Activated CD4-positive, alpha-beta T cell treated with anti-CD3 and anti-CD28 coated beads, Interleukin-2, Interleukin-4, amounts not matched to agents 100 ng/mL and 50 ng/mL, durations not matched to agents 16 hours and 8 hours (primary cell): ENCODE measurements at regions not wholly inside any gene's neighbourhood (a gene's known extent, or its start where the extent isn't known, plus 50 kb on each side); places are given as distances from the start of the nearest gene placed in this dataset.

Experiments
- DNase-seq: peaks from one replicate; pipeline ENCODE4 v3.0.0-alpha.2; 2020; ENCODE audit warnings: low spot score

DNA sequence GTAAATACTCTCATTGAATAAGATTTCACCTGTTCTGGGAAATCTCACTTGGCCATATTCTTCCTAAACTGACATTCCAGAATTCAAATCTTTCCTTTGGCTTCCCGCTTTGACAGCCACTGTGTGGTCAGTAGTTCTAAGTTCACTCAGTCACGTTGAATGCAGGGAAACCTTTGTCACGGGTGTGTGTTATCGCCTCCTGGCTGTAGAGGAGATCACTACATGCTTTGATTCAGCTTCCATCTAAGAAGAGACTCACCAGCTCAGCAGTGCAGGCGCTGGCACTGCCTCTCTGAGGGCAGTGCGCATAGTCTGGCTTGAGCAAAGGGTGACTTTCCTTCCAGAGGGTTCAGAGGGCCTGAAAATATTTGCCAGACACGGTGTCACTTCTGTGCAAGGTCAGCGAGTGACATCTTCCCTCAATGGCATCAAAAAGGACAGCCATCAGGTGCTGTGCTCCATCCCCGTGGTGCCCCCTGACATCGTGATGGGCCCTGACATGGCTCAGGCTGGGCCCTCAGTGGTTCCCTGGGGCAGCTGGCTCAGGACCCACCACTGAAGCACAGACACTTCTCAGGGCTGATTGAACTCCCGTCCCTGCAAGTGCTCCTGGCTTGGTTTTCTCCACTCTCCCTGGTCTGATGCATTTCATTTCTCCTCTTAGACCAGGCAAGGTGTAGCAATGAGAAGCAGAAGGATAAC is 635.4 kb upstream of the ARGLU1 start:
- peak; percentile 7 for DNase-seq

DNA sequence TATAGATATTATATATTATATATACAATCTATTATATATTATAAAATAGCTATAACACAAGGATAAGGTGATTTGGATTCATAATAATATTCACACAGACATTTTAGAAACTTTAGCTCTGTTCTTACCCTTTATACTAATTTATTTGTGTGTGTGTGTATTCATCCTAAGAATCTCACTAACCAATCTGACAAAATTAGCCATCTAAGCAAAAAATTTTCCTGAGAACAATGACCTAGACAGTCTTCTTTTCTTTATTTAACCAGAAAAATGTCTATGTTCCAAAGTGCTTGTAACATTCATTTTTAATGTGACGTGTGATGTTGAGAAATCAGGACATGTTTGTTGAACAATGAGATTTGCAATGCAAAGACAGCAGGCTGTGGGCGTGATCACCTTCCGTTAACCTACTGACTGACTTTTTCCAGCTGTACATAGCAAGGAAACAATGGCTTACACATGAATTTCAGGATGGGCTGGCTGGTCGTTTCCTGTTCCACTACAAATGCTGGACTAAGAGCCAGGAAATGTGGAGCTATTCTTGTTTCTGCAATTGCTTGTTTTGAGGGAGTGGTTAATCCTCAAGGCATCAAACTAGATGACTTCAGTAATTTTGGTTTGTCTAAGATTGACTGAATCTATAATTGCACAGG is 634.6 kb upstream of the ARGLU1 start:
- no peak for DNase-seq

DNA sequence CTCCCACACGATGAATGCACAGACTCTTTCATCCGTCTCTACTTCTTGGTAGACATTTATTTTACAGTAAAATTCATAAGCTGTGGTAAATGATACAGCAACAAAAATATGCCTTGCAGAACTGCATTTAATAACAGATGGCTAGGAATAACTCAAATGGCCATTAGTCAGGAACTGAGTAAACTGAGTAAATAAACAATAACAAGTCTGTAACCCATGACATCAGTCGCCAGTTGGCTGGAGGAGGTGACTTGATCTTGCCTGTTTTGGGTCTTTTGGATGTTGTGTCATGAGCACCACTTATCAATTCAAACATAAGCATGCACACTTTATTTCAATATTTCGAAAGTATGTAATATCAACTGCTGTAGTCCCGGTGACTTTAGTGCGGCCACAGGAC is 632.6 kb upstream of the ARGLU1 start:
- no peak for DNase-seq

DNA sequence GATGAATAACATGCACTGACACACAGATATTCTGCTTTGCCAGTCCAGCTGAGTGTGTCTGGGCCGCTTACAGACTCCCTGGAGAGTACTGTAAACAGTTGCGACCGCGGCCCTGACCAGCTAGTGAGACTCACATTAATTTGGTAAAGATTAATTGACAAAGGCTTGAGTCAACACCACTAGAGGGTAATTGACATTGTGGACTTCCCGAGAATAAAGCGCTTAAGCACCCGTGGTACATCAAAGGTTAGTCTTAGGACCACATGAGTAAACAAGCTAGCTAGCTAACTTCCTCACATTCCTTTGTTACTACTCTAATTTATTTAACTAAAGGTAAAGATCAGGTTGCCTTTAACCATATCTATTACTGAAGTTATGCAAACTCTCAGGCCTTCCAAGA is 624.4 kb upstream of the ARGLU1 start:
- no peak for DNase-seq

DNA sequence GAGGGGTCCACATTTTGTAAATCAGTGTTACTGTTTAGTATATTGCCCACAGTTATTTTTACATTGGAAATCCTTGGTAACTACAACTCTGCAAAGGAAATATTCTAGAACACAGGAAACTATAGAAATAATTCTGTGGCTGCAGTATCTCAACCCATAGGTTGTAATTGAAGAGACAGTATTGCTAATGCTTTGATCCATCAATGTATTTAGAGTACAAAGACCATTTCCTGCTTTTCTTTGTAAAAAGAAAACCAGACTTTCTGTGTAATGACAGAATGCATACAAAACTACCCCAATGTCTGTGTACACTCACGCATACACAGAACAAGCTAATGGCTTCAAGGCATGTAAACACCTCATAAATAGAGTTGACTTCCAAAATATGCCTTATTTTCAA is 622.1 kb upstream of the ARGLU1 start:
- DNase-seq, result no peak

DNA sequence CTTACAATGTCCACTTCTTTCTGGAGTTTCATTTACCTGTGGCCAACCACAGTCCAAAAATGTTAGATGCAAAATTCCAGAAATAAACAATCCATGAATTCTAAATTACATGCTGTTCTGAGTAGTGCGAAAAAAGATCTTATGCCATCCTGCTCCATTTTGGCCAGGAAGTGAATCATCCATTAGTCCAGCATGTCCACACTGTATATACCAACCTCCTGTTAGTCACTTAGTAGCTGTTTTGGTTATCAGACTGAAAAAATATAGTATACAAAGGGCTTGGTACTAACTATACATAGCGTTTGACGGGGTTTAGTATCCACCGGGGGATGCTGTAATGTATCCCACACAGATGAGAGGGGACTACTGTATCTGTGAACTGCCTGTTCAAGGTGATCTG is 618.0 kb upstream of the ARGLU1 start:
- DNase-seq, result no peak

DNA sequence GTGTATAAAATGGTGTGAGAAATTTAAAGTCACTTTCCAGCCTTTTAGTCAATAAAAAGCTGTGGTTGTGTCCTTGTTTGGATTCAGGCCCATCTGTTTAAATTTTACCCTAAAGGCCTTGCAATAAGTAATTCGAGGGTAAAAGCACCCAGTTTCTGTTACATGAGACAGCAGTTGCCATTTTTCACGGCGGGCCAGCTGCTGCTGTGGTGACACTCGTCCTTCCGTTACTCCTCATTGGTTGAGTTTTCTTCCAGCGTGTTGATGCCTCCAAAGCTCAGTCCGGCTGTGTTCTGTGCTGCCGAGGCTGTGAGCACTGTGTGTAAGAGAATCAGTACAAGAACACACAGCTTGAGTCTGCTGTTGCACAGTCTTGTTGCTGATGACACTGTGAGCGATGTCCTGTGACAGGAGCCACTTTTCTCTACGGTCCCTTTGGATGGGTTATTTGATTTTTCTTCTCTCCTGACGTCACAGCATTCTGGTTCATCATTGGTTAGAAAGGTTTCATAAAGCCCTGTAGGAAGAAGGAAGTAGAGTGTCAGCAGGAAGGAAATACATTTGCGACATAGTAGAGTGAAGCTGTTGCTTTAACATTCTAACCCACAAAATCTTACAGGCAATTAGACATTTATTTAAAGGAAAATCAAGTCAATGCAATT is 602.5 kb upstream of the ARGLU1 start:
- DNase-seq, result no peak

DNA sequence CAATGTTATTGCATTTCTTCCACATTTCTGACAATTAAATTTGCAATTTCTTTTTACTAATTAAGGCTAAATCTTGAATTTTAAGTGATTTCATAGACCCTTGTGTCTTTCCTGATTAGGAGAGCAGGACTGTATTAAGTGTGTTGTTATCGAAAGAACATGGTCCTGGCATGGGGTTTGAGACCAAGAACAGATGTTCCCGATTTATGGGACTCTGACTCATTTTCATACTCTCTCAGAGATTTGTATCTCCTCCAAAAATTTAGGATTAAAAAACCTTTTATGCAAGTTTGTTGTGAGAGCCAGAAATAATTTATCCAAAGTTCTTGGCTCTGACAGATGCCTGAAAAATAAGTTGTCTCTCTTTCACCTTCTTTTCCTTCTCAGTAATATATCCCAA is 589.3 kb upstream of the ARGLU1 start:
- no peak for DNase-seq

DNA sequence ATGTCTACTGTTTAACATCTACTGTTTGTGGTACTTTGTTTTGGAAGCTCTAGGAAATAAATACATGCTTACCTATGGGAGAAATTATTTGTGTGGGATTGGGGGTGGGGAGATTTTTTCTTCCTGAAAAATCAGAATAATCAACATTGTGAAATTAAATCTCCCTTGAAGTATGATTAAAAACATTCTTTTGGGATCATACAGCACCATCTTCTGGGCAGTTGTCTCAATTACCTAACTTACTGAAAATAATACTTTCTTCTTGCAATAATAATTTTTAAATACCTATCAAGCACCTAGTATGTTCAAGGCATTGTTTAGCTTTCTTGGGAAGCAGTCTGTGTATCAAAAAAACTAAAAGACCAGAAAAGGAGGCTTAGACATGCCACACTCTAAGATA is 576.5 kb upstream of the ARGLU1 start:
- DNase-seq, result no peak

DNA sequence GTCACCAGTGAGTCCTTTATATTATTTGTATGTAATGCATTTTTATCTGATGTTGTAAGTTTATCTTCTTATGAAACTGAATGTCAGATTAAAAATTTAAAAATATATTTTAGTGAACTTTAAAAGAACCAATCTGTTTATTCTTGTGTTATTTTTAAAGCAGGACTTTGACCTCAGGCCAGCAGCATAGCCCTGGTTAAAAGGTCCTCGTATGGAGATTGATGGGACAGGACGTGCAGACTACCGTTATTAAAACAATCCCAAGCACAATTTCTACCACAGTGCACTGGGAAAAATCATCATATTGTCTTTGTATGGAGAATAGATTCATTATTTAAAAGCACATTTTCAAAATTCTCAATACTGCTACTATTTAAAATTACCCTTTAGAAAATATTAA is 573.8 kb upstream of the ARGLU1 start:
- no peak for DNase-seq

DNA sequence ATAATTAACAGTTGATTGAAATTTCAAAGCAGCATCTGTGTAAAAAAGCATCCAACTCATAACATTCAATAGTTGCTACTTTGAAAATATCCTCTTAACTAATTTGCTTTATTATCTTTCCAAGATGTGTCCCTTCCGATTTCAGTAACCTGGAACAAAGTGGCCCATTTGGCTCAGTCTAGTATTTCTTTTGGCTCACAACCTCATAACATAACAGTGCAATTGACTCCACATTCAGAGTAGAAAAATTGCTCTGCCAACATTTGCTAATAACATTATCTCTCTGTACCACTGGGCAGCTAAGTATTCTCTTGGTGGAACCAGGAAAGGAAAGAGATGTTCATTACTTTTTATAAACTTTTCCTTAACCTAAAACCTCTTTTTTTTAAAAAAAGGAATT is 571.1 kb upstream of the ARGLU1 start:
- no peak for DNase-seq

DNA sequence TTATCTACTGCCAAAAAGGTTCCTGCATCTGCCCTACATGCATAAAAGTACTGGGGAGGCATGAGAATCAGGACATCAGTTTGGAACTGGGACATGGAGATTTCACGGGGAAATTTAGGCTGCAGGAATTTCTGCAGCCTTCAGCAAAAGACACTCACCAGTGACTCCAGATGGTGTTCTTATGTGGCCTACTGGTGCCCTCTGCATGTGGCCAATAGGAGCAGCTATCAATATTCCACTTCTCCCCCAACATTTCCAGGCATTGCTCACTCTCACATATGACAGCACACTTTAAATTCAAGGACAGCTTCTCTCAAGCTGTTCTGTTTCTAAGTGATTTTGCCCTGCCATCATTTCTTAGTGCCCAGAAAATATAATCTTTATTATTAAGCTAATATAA is 570.5 kb upstream of the ARGLU1 start:
- no peak for DNase-seq

DNA sequence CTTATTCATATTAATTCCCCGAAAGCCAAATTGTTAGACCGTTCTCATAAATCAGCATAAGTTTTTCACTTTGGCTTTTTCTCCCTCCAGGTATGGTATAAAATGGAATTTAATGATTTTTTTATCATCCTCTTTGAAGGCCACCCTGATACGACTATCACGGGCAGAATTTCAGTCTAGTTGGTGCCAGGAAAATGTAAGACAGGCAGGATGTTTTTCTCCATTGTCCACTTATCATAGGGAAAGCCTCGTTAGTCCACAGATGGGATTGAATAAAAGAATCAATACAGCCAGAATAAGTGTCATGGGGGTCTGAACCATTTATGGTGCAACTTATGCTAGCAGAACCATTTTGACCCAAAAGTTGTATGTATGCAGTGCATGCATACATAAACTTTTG is 566.0 kb upstream of the ARGLU1 start:
- no peak for DNase-seq

DNA sequence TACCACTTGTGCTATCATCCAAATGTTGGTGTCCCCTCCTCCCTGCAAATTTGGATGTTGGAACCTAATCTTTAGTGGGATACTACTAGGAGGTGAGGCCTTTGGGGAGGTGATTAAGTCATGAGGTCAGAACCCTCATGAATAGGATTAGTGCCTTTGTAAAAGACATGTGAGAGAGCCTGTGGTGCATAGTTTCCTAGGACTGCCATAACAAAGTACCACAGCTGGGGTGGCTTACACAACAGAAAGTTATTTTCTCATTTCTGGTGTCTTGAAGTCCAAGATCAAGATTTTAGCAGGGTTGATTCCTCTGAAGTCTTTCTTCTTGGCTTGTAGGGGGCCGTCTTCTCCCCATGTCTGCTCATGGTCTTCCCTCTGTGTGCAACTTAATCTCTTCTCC is 562.6 kb upstream of the ARGLU1 start:
- no peak for DNase-seq

DNA sequence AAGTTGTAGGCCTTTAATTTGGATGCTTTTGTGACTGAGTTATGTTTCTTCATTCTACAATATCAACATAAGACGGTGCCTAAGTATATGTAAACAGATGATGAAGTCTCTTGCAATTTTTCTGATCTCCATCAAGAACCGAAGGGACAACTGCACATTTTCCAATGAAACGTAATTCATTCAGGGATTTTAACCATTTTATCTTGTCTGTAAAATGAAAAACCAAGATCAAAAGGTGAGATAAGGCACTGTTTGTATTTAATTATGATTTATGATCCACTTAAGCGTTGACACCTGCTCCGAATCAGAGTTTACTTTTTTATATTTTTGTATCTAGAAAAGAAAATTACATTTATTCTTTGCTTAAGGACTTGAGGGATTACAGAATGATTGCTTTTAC is 556.8 kb upstream of the ARGLU1 start:
- DNase-seq, result no peak

DNA sequence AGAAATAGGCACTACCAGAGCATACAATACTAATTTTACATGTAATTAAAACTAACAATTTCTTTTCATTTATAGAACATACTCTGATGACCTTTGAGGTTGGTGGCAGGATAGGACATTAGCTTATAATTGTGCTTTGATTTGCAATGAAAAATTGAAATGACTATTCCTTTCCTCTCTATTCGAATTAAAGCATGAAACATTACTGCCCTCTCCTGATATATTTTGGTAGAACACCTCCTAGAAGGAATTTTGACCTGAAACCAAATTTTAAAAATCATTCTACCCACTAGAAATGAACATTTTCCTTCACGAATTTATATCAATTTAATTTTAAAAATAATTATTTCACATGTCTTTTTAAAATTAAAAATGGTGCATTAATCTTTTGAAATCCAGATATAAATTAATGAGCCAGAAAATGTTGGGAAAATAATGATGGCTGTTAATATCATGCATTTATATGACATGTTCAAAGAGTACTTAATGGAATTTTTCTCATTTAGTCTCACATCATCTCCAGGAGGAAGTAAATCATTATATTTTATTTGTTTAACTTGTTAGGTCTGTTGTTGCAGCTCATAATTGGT is 556.3 kb upstream of the ARGLU1 start:
- DNase-seq, result no peak

DNA sequence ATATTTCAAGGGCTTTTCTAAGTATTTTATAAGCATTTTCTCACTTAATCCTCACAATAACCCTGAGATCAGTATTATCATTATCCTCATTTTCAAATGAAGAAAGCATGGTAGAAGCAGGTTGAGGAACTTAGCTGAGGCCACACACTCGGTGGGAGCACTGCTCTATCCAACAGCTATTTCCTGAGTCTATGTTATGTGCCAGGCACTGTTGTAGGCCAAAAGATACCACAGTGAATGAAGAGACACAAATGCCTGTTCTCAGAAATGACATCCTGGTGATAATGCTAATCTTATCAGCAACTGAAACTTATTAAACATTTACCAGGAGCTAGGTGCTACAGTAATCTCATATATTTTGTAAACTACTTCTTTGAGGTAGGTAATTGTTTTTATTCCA is 553.9 kb upstream of the ARGLU1 start:
- no peak for DNase-seq

DNA sequence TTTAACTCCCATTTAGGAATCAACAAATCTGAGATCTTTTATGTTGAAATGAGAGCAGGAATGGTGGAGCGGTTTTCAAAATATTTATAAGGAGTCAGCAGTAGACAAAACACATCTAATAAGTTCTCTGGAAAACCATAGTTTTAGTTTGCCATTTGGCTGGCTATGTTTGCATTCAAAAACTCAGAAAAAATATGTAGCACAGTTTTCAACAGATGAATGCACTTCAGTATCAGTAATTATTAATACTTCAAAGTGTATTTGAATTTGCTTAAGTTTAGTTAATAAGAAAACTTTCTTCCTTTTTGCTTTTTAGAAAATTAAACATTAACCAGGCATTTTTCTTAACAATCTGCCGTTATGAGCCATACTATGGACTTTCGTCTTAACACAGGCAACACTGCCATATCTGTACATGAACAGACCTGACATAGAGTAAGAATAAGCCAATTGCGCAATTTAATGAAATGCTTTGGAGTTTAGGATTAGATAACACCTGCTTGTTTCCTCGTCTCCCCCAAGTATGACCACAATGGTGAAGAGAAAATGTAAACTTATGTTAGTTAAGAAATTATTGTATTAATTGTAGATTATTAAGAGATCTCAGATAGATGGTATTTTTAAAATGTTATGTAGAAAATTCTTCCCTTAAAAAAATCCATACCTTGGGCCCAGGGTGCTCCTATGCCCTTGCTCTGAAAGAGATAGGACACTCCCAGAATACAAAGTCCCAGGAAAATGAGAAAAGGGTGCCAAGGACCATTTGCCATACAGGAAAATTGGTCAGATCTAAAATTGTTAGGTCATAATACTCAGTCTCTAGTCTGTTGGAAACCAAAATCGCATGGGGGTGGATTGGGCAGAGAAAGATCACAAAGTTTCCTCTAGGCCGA is 552.3 kb upstream of the ARGLU1 start:
- no peak for DNase-seq

DNA sequence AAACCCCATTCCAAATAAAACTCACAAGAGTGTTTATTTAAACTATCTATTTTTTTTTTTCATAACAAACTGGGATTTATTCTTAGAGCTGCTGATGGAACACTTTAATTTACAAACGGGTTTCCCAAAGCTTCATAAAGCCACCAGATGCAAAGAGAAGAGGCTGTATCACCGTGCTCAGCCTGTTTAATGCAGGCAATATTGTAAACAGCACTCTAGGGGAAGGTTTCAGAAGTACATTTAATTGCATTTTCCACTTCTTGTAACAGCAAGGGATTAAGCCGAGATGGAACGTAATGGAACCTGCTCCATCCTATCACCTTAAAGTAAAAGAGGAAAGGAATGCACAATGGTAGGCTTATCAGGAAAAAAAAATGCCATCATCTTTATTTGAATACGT is 550.6 kb upstream of the ARGLU1 start:
- no peak for DNase-seq

DNA sequence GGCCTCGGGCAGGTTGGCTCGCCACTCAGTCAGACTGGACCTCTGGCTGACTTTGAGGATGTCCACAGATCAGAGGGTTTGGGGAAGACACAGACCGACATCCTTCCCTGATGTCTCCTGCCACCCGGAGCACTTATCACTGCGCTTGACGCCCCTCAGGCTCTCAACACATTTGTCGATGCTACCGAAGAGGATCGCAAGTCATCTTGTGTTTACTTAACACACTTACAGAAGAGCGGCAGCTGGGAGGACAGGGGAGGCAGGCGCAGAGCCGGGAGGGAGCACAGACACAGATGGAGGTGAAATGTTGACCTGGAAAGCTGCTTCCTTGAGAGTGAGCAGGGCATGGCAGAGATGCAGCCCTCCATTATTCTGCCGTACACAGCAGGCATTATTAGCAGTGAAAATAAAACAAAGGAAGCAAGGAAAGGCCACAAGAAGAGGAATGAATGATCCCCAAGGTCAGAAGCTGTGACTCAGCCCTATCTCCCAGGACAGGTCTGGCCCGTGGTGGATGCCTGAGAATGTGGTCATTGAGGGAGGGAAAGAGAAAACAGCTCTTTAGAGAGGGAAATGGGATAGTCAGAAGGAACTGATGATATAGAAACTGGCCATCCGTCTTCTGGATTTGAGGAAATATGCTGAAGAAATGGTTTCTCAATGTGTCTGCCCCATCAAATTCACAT is 549.5 kb upstream of the ARGLU1 start:
- no peak for DNase-seq

DNA sequence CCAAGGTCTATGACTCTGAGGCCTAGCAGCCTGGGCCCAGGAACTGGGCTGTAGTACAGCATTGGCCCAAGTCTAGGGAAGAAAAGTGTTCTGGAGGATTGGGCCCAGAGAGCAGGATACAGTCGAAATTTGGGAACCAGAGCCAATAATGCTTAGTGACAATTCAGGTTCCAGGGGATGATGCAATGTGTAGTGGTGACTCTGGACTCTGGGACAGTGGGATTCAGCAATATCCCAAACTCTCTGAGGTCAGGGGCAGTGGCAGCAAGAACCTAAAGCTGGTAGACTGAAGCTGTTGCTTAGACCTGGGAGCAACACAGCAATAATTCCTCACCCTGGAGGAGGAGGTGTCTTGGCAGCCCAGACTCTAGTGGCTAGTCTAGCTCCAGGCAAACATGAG is 545.5 kb upstream of the ARGLU1 start:
- DNase-seq, result no peak

DNA sequence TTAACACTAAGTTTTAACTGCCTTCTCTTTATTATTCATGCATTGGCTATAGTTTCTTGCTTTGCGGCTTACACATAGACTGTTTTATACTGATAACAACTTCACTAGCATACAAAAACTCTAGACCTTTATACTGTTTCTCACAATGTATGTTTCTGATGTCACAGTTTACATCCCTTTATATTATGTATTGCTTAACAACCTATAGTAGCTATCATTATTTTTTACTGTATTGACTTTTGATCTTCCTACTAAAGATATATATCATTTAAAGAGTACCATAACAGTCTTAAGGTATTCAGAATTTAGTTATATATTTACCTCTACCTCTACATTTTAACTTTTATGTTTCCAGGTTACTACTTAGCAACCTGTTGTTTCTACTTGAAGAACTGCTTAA is 543.3 kb upstream of the ARGLU1 start:
- no peak for DNase-seq
